ENCODE measurements at regions not wholly inside any gene's neighbourhood (a gene's known extent, or its start where the extent isn't known, plus 50 kb on each side); places are given as distances from the start of the nearest gene placed in this dataset.

GRCh38 chr17:77456271-77456950 lies 315.6 kb downstream of the SEC14L1 start:
- in situ Hi-C loops (cut with MboI; ENCODE audit: low pct_unique_long_range_greater_than_20kb, low sequenced_read_pairs, unreplicated experiment) = no loop called here
- TF ChIP-seq, protein P1, sequence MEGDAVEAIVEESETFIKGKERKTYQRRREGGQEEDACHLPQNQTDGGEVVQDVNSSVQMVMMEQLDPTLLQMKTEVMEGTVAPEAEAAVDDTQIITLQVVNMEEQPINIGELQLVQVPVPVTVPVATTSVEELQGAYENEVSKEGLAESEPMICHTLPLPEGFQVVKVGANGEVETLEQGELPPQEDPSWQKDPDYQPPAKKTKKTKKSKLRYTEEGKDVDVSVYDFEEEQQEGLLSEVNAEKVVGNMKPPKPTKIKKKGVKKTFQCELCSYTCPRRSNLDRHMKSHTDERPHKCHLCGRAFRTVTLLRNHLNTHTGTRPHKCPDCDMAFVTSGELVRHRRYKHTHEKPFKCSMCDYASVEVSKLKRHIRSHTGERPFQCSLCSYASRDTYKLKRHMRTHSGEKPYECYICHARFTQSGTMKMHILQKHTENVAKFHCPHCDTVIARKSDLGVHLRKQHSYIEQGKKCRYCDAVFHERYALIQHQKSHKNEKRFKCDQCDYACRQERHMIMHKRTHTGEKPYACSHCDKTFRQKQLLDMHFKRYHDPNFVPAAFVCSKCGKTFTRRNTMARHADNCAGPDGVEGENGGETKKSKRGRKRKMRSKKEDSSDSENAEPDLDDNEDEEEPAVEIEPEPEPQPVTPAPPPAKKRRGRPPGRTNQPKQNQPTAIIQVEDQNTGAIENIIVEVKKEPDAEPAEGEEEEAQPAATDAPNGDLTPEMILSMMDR (IDR thresholded peaks at IDR 0.05; ENCODE audit: extremely low read depth, insufficient read depth, missing control alignments) = no peak
- DNase-seq (ENCODE audit: low spot score) = no peak

GRCh38 chr17:77456951-77457548 lies 316.3 kb downstream of the SEC14L1 start:
- in situ Hi-C loops (cut with MboI; ENCODE audit: low pct_unique_long_range_greater_than_20kb, low sequenced_read_pairs, unreplicated experiment) = no loop called here
- TF ChIP-seq, protein P1 (IDR thresholded peaks at IDR 0.05; ENCODE audit: extremely low read depth, insufficient read depth, missing control alignments) = peak; percentile 29

DNA sequence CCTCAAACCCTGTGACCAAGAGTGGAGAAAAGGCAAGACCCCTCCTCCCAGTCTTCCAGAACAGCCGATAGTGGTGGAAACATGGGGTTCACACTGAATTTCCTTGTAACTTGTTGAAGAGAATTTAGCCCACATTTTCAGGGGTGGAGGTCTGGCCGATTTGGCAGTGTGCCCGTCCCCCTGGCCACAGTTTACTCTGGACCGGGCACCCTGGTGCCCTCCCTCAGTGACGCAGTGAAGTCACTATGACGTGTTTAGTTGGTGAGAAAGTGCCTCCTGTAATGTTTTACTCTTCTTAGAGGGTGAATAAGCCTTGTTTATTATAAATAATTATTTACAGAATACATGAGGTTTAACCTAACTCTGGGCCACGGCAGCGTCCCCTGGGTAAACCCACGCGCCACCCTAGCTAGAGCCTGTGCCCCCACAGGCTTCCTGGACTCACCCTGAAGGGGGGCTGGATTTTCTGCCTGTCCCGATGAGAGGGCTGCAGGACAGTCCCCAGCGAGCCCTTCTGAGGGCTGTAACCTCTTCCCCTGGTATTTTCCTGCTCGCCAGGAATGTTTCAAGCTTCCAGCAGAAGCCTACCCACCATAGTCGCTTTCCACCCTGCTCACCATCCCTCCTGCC lies 316.9 kb downstream of the SEC14L1 start:
- TF ChIP-seq, protein P1 (IDR thresholded peaks at IDR 0.05; ENCODE audit: extremely low read depth, insufficient read depth, missing control alignments) = no peak
- DNase-seq (ENCODE audit: low spot score) = no peak
- in situ Hi-C loops (cut with MboI; ENCODE audit: low pct_unique_long_range_greater_than_20kb, low sequenced_read_pairs, unreplicated experiment) = no loop called here

More at GRCh38 chr17:77456951-77457548, 316.3 kb downstream of the SEC14L1 start:
- DNase-seq (ENCODE audit: low spot score) = no peak

GRCh38 chr17:77458202-77459017 lies 317.6 kb downstream of the SEC14L1 start:
- TF ChIP-seq, protein P1 (IDR thresholded peaks at IDR 0.05; ENCODE audit: extremely low read depth, insufficient read depth, missing control alignments) = no peak
- DNase-seq (ENCODE audit: low spot score) = no peak
- in situ Hi-C loops (cut with MboI; ENCODE audit: low pct_unique_long_range_greater_than_20kb, low sequenced_read_pairs, unreplicated experiment) = no loop called here

- DNase-seq (ENCODE audit: low spot score) = no peak
- TF ChIP-seq, protein P1 (IDR thresholded peaks at IDR 0.05; ENCODE audit: extremely low read depth, insufficient read depth, missing control alignments) = no peak
- in situ Hi-C loops (cut with MboI; ENCODE audit: low pct_unique_long_range_greater_than_20kb, low sequenced_read_pairs, unreplicated experiment) = no loop called here
Measured at GRCh38 chr17:77459018-77459755, 318.4 kb downstream of the SEC14L1 start.

Measured in GM13977 (cell line).